NT2/D1 (cell line): ENCODE measurements at regions not wholly inside any gene's neighbourhood (a gene's known extent, or its start where the extent isn't known, plus 50 kb on each side); places are given as distances from the start of the nearest gene placed in this dataset.

ENCODE experiments used
- SUZ12 ChIP-seq: IDR thresholded peaks from 2 replicates; pipeline ENCODE4 v1.6.1; 2011; ENCODE audit not compliant: insufficient read length, insufficient read depth; ENCODE audit errors: extremely low read depth
- YY1 ChIP-seq: IDR thresholded peaks from 2 replicates; pipeline ENCODE4 v1.6.1; 2011; ENCODE audit not compliant: insufficient read length, insufficient read depth
- ZNF274 ChIP-seq: IDR thresholded peaks from 2 replicates; pipeline ENCODE4 v1.6.1; 2011; ENCODE audit warnings: mild to moderate bottlenecking, low read depth, low read length

- TF ChIP-seq SUZ12: no peak
- no peak for TF ChIP-seq YY1
- TF ChIP-seq ZNF274: no peak
These were observed 437.5 kb downstream of the KIF20B start for GRCh38 chr10:90138844-90139243.
